ENCODE measurements at regions not wholly inside any gene's neighbourhood (a gene's known extent, or its start where the extent isn't known, plus 50 kb on each side); places are given as distances from the start of the nearest gene placed in this dataset.

GRCh38 chr5:165031371-165031770, 1526.0 kb downstream of the MAT2B start:
- Histone ChIP-seq H3K4me3 (ENCODE audit: low read depth in 1 of 3, low read length in 3 of 3) (no peak overlapping the region), H3K27me3 (ENCODE audit: control insufficient read depth in 4 of 4, insufficient read depth in 4 of 4, low read length in 3 of 4) (peaks cover 0 to 3% (median 0%) of the 10 kb centered on the region in 4 donors), H3K9me3 (ENCODE audit: control insufficient read depth in 4 of 4, low read length in 3 of 4) (no peaks in the 10 kb centered on the region), H3K4me1 (ENCODE audit: control insufficient read depth in 4 of 4, insufficient read depth in 4 of 4, low read length in 3 of 4) (no peaks in the 10 kb centered on the region), H3K9ac (ENCODE audit: low read depth in 1 of 2, low read length in 2 of 2) (no peak overlapping the region), H3K27ac (ENCODE audit: low read depth in 1 of 2, low read length in 2 of 2) (no peak overlapping the region), H3K36me3 (ENCODE audit: control insufficient read depth in 4 of 4, insufficient read depth in 3 of 4, low read depth in 1 of 4, low read length in 3 of 4) (no peaks in the 10 kb centered on the region)
- DNase-seq (ENCODE audit: low spot score) = no peak
- no peak for TF ChIP-seq SP1 (IDR thresholded peaks at IDR 0.05)
- no peak for TF ChIP-seq RXRA (IDR thresholded peaks at IDR 0.05)
- no peak for TF ChIP-seq GABPA (IDR thresholded peaks at IDR 0.05 in 1 of 2, conservative IDR thresholded peaks at IDR 0.05 in 1 of 2)
- no peak for TF ChIP-seq EGR1 (IDR thresholded peaks at IDR 0.05; ENCODE audit: low read depth in 2 of 2)
- no peak for TF ChIP-seq FOXA2 (IDR thresholded peaks at IDR 0.05)
- TF ChIP-seq, protein P1, sequence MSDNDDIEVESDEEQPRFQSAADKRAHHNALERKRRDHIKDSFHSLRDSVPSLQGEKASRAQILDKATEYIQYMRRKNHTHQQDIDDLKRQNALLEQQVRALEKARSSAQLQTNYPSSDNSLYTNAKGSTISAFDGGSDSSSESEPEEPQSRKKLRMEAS (IDR thresholded peaks at IDR 0.05) = no peak
- TF ChIP-seq ZBTB33 (IDR thresholded peaks at IDR 0.05) = no peak
- TF ChIP-seq NR2F2 (IDR thresholded peaks at IDR 0.05) = no peak
- no peak for TF ChIP-seq HNF4G (IDR thresholded peaks at IDR 0.05)
- no peak for TF ChIP-seq CTCF (IDR thresholded peaks at IDR 0.05; ENCODE audit: low read depth, low read length, missing input control)
- no peak for TF ChIP-seq ATF3 (IDR thresholded peaks at IDR 0.05)
- TF ChIP-seq RAD21 (IDR thresholded peaks at IDR 0.05) = no peak
- no peak for TF ChIP-seq TAF1 (conservative IDR thresholded peaks at IDR 0.05)
- TF ChIP-seq, protein P2, sequence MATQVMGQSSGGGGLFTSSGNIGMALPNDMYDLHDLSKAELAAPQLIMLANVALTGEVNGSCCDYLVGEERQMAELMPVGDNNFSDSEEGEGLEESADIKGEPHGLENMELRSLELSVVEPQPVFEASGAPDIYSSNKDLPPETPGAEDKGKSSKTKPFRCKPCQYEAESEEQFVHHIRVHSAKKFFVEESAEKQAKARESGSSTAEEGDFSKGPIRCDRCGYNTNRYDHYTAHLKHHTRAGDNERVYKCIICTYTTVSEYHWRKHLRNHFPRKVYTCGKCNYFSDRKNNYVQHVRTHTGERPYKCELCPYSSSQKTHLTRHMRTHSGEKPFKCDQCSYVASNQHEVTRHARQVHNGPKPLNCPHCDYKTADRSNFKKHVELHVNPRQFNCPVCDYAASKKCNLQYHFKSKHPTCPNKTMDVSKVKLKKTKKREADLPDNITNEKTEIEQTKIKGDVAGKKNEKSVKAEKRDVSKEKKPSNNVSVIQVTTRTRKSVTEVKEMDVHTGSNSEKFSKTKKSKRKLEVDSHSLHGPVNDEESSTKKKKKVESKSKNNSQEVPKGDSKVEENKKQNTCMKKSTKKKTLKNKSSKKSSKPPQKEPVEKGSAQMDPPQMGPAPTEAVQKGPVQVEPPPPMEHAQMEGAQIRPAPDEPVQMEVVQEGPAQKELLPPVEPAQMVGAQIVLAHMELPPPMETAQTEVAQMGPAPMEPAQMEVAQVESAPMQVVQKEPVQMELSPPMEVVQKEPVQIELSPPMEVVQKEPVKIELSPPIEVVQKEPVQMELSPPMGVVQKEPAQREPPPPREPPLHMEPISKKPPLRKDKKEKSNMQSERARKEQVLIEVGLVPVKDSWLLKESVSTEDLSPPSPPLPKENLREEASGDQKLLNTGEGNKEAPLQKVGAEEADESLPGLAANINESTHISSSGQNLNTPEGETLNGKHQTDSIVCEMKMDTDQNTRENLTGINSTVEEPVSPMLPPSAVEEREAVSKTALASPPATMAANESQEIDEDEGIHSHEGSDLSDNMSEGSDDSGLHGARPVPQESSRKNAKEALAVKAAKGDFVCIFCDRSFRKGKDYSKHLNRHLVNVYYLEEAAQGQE (IDR thresholded peaks at IDR 0.05) = no peak
- TF ChIP-seq YY1 (IDR thresholded peaks at IDR 0.05) = no peak
- no peak for TF ChIP-seq FOXA1 (IDR thresholded peaks at IDR 0.05)
- 85% methylated on average over 2 of the region's 2 CpGs for WGBS

- WGBS = 52% methylated on average over 1 of the region's 1 CpG
- no peak for DNase-seq (ENCODE audit: low spot score)
- H3K4me1 ChIP-seq (ENCODE audit: control insufficient read depth in 4 of 4, insufficient read depth in 4 of 4, low read length in 3 of 4) = no peaks in the 10 kb centered on the region
- H3K4me3 ChIP-seq (ENCODE audit: low read depth in 1 of 3, low read length in 3 of 3) = no peak overlapping the region
- no peak overlapping the region for H3K27ac ChIP-seq (ENCODE audit: low read depth in 1 of 2, low read length in 2 of 2)
- peaks cover 0 to 3% (median 0%) of the 10 kb centered on the region in 4 donors for H3K27me3 ChIP-seq (ENCODE audit: control insufficient read depth in 4 of 4, insufficient read depth in 4 of 4, low read length in 3 of 4)
- no peaks in the 10 kb centered on the region for H3K9me3 ChIP-seq (ENCODE audit: control insufficient read depth in 4 of 4, low read length in 3 of 4)
- TF ChIP-seq EGR1 (IDR thresholded peaks at IDR 0.05; ENCODE audit: low read depth in 2 of 2) (no peak), JUND (IDR thresholded peaks at IDR 0.05) (no peak), ATF3 (IDR thresholded peaks at IDR 0.05) (no peak)
- TF ChIP-seq, protein P1 (IDR thresholded peaks at IDR 0.05) = no peak
- no peak overlapping the region for H3K9ac ChIP-seq (ENCODE audit: low read depth in 1 of 2, low read length in 2 of 2)
- no peaks in the 10 kb centered on the region for H3K36me3 ChIP-seq (ENCODE audit: control insufficient read depth in 4 of 4, insufficient read depth in 3 of 4, low read depth in 1 of 4, low read length in 3 of 4)
Observed at GRCh38 chr5:165035520-165035919, 1530.1 kb downstream of the MAT2B start.

All from liver (tissue), 8 donors.